Esophagus squamous epithelium (tissue), 5 donors: ENCODE measurements at regions not wholly inside any gene's neighbourhood (a gene's known extent, or its start where the extent isn't known, plus 50 kb on each side); places are given as distances from the start of the nearest gene placed in this dataset.

Experiments
- DNase-seq: peaks from one replicate; lab custom pipeline; 2025; lab: John Stamatoyannopoulos, UW
- H3K27ac ChIP-seq, 4 donors: fragments of 200-600 bp; sonication (generic); one replicate each; pipeline ENCODE4 v1.5.1; 2016 to 2019; ENCODE audit warnings: mild to moderate bottlenecking in 1 of 4
- H3K27me3 ChIP-seq, 4 donors: fragments of 200-600 bp; sonication (generic); 1 replicate in 3 of 4; 2 replicates in 1 of 4; pipeline versions ENCODE4 v1.5.1 to v1.6.0; 2017 to 2021; ENCODE audit warnings: antibody characterized with exemption in 1 of 4
- H3K36me3 ChIP-seq, 3 donors: fragments of 200-600 bp; sonication (generic); one replicate each; pipeline ENCODE4 v1.5.1; 2016 to 2019
- H3K4me1 ChIP-seq, 3 donors: fragments of 200-600 bp; sonication (generic); one replicate each; pipeline ENCODE4 v1.5.1; 2017 to 2019
- H3K4me3 ChIP-seq, 4 donors: fragments of 200-600 bp; sonication (generic); 1 replicate in 3 of 4; 2 replicates in 1 of 4; pipeline ENCODE4 v1.5.1; 2016 to 2019; ENCODE audit warnings: mild to moderate bottlenecking in 2 of 4, moderate library complexity in 1 of 4
- H3K9me3 ChIP-seq, 3 donors: fragments of 200-600 bp; sonication (generic); one replicate each; pipeline ENCODE4 v1.5.1; 2016 to 2019
- POLR2A ChIP-seq, 4 donors: fragments of 450-650 bp; IDR thresholded peaks; one replicate each; pipeline ENCODE4 v1.6.1; 2017; ENCODE audit warnings: antibody characterized with exemption in 4 of 4, mild to moderate bottlenecking in 4 of 4, moderate library complexity in 3 of 4
- WGBS, 2 donors: methylation state at CpG; one replicate each; pipeline ENCODE4 v1.1.5; 2018; 5-methylcytosine and 5-hydroxymethylcytosine counted together
- intact Hi-C: fragments of 100-400 bp; cut with DNase I; formaldehyde crosslinking; loops from one replicate; pipeline ENCODE4 v1.15.0; 2022
- TF ChIP-seq, protein P1 (sequence below), 6 experiments: fragments of 450-650 bp in 4 of 6; fragments of 200-600 bp in 2 of 6; sonication (generic) in 2 of 6; IDR thresholded peaks; one replicate each; pipeline ENCODE4 v1.5.1; 2016 to 2019; ENCODE audit warnings: antibody characterized with exemption in 6 of 6, mild to moderate bottlenecking in 4 of 6, moderate library complexity in 4 of 6
- donor health status: DM: yes; HTN: yes; CAD: no.

DNA sequence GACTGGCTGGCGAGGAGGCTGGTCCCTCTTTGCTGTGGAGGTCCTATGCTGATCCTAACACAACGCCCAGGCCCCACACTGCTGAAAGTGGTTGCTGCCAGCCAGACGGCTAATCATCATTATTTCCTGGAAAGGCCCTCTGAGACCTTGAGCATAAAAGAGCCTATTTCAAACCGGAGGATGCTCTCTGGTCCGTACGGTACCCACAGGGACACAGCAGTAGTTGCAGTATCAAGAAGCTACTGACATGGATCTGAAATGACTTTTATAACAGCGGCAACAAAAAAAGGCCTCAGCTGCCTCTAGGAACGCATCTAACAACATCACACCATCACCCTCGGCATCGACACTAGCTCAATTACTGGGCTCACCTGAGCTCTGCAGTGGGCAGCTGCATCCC is 59.1 kb upstream of the FOXB1 start:
- peaks cover 0 to 50% (median 0%) of the 10 kb centered on the region in 4 donors for H3K27me3 ChIP-seq
- no peaks in the 10 kb centered on the region for H3K4me1 ChIP-seq
- H3K9me3 ChIP-seq = no peaks in the 10 kb centered on the region
- 76 to 81% methylated on average over 5 to 9 of the region's 10 CpGs for WGBS, 2 donors
- no peak overlapping the region for H3K27ac ChIP-seq
- no peak overlapping the region for H3K4me3 ChIP-seq
- H3K36me3 ChIP-seq = no peaks in the 10 kb centered on the region
- no peak for DNase-seq
- TF ChIP-seq, protein P1, sequence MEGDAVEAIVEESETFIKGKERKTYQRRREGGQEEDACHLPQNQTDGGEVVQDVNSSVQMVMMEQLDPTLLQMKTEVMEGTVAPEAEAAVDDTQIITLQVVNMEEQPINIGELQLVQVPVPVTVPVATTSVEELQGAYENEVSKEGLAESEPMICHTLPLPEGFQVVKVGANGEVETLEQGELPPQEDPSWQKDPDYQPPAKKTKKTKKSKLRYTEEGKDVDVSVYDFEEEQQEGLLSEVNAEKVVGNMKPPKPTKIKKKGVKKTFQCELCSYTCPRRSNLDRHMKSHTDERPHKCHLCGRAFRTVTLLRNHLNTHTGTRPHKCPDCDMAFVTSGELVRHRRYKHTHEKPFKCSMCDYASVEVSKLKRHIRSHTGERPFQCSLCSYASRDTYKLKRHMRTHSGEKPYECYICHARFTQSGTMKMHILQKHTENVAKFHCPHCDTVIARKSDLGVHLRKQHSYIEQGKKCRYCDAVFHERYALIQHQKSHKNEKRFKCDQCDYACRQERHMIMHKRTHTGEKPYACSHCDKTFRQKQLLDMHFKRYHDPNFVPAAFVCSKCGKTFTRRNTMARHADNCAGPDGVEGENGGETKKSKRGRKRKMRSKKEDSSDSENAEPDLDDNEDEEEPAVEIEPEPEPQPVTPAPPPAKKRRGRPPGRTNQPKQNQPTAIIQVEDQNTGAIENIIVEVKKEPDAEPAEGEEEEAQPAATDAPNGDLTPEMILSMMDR (IDR thresholded peaks at IDR 0.05) = no peak
- TF ChIP-seq POLR2A (IDR thresholded peaks at IDR 0.05) = no peak
- intact Hi-C loops = no loop called here

DNA sequence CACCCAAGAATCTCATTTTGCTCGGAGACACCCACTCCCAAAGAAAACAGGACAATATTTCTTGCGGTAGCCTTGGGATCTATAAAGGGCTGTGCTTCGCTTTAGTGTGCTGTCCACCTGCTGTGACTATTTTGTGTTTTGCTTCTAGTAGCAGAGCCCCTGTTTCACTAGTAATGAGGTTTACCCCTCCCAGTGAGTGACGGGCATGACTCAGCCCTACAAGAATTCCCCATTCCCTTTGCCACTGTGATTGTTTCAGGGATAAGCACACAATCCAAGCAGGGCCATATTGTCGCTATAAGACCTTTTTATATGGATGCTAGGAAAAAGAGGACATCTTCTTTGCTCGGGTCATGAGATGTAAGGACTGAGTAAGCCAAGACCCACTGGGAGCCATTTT is 62.5 kb upstream of the FOXB1 start:
- intact Hi-C loops = no loop called here
- no peak for DNase-seq
- WGBS, 2 donors = 82 to 86% methylated on average over 5 to 6 of the region's 6 CpGs
- Histone ChIP-seq H3K27me3 (peaks cover 0 to 60% (median 0%) of the 10 kb centered on the region in 4 donors), H3K4me1 (no peaks in the 10 kb centered on the region), H3K4me3 (no peak overlapping the region), H3K27ac (no peak overlapping the region), H3K9me3 (no peaks in the 10 kb centered on the region), H3K36me3 (no peaks in the 10 kb centered on the region)
- TF ChIP-seq, protein P1 (IDR thresholded peaks at IDR 0.05) = no peak
- TF ChIP-seq POLR2A (IDR thresholded peaks at IDR 0.05) = no peak

DNA sequence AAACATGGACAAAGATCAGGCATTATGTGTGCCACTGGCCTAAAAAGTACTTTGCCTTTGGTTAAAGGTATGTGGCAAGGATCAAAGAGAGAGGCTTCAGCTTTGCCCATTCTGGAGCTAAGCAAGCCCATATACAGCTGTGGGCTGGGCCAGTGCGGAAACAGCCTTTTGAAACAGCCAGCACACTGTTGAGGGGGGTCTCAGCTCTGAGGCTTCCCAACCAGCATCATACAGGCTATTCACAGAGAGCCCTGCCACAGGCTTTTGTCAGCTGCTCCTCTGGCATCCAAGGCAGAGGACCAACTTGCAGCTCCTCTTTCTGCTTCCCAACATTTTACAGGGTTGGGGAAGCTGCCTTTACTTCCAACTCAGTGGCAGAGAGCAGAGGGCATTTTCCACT is 63.2 kb upstream of the FOXB1 start:
- 86% methylated on average over 1 of the region's 1 CpG; no CpG with 5 or more reads in 1 of the 2 donors for WGBS, 2 donors

DNA sequence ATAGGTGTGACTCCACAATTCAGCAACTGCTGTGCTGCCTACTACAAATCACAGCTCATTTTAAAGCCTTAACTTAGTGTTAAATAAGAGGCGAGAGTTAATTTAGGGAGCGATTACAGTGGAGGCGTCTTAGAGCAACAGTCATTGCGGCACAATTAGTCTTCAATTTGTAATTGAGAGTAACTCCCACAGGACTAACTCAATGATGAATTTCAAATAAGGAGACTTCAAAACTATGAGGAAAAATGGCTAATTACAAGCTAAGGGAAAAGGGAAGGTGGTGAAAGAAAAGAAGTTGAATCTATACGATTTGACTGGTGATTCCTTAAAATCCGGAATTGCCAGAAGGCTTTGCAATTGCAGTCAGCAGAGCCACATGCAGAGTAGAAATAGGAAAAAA is 63.7 kb upstream of the FOXB1 start:
- intact Hi-C loops = no loop called here
- H3K27ac ChIP-seq = no peak overlapping the region
- H3K27me3 ChIP-seq = peaks cover 0 to 67% (median 0%) of the 10 kb centered on the region in 4 donors
- no peaks in the 10 kb centered on the region for H3K9me3 ChIP-seq
- no peak for DNase-seq
- WGBS, 2 donors = 87 to 95% methylated on average over 6 of the region's 6 CpGs
- TF ChIP-seq, protein P1 (IDR thresholded peaks at IDR 0.05) = no peak
- TF ChIP-seq POLR2A (IDR thresholded peaks at IDR 0.05) = no peak
- H3K36me3 ChIP-seq = no peaks in the 10 kb centered on the region
- no peaks in the 10 kb centered on the region for H3K4me1 ChIP-seq
- H3K4me3 ChIP-seq = no peak overlapping the region

More for the DNA sequence above, 63.2 kb upstream of the FOXB1 start:
- Histone ChIP-seq H3K4me3 (no peak overlapping the region), H3K36me3 (no peaks in the 10 kb centered on the region), H3K9me3 (no peaks in the 10 kb centered on the region), H3K27ac (no peak overlapping the region), H3K4me1 (no peaks in the 10 kb centered on the region), H3K27me3 (peaks cover 0 to 64% (median 0%) of the 10 kb centered on the region in 4 donors)
- DNase-seq = no peak
- intact Hi-C loops = no loop called here
- TF ChIP-seq POLR2A (IDR thresholded peaks at IDR 0.05) = no peak
- TF ChIP-seq, protein P1 (IDR thresholded peaks at IDR 0.05) = no peak

DNA sequence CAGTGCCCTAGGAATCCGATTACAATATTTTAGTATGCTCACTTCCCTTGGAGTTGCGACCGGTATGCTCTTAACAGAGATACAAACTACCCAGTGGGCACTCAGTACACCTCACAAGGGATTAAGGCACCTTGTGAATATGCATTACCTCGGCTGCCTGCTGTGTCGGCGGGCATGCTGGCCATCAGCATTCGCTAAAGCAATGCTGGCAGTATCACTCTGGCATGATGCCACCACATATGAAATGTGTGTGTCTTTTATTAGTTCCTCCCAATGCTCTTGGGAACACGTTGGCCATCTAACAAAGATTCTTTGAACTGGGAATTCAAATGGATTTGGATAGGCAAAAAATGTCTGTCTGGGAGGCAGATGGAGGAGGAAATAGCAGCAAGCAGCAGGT is 67.4 kb upstream of the FOXB1 start:
- intact Hi-C loops = no loop called here
- TF ChIP-seq POLR2A (IDR thresholded peaks at IDR 0.05) = no peak
- TF ChIP-seq, protein P1 (IDR thresholded peaks at IDR 0.05) = no peak
- Histone ChIP-seq H3K4me1 (no peaks in the 10 kb centered on the region), H3K4me3 (no peak overlapping the region), H3K27me3 (peaks cover 0 to 65% (median 0%) of the 10 kb centered on the region in 4 donors), H3K9me3 (no peaks in the 10 kb centered on the region), H3K36me3 (no peaks in the 10 kb centered on the region), H3K27ac (no peak overlapping the region)
- DNase-seq = no peak
- WGBS, 2 donors = 62 to 65% methylated on average over 8 of the region's 8 CpGs
